ENCODE measurements at regions not wholly inside any gene's neighbourhood (a gene's known extent, or its start where the extent isn't known, plus 50 kb on each side); places are given as distances from the start of the nearest gene placed in this dataset.

- TF ChIP-seq CTCF (IDR thresholded peaks at IDR 0.05; ENCODE audit: control insufficient read depth, insufficient read depth, low read depth, low read length, missing control alignments): no peak
- no peak for DNase-seq (ENCODE audit: low read depth)
- no peak overlapping the region for H3K4me3 ChIP-seq (ENCODE audit: control insufficient read depth, low read depth, low read length)
These were observed 464.2 kb downstream of the MED13L start for GRCh38 chr12:115813256-115813655.

- H3K4me3 ChIP-seq (ENCODE audit: control insufficient read depth, low read depth, low read length): no peak overlapping the region
- DNase-seq (ENCODE audit: low read depth): no peak
- TF ChIP-seq CTCF (IDR thresholded peaks at IDR 0.05; ENCODE audit: control insufficient read depth, insufficient read depth, low read depth, low read length, missing control alignments): no peak
These were observed 465.6 kb downstream of the MED13L start for GRCh38 chr12:115811929-115812328.

- H3K4me3 ChIP-seq (ENCODE audit: control insufficient read depth, low read depth, low read length): no peak overlapping the region
These were observed 466.4 kb downstream of the MED13L start for GRCh38 chr12:115811045-115811444.

GRCh38 chr12:115810122-115810901, 467.2 kb downstream of the MED13L start:
- TF ChIP-seq CTCF (IDR thresholded peaks at IDR 0.05; ENCODE audit: control insufficient read depth, insufficient read depth, low read depth, low read length, missing control alignments): no peak
- DNase-seq (ENCODE audit: low read depth): no peak
- H3K4me3 ChIP-seq (ENCODE audit: control insufficient read depth, low read depth, low read length): no peak overlapping the region

More at GRCh38 chr12:115811045-115811444, 466.4 kb downstream of the MED13L start:
- no peak for TF ChIP-seq CTCF (IDR thresholded peaks at IDR 0.05; ENCODE audit: control insufficient read depth, insufficient read depth, low read depth, low read length, missing control alignments)
- DNase-seq (ENCODE audit: low read depth): no peak

- no peak for TF ChIP-seq CTCF (IDR thresholded peaks at IDR 0.05; ENCODE audit: control insufficient read depth, insufficient read depth, low read depth, low read length, missing control alignments)
- DNase-seq (ENCODE audit: low read depth): no peak
- no peak overlapping the region for H3K4me3 ChIP-seq (ENCODE audit: control insufficient read depth, low read depth, low read length)
These were observed 471.5 kb downstream of the MED13L start for GRCh38 chr12:115806000-115806399.

GRCh38 chr12:115802767-115803166, 474.7 kb downstream of the MED13L start:
- H3K4me3 ChIP-seq (ENCODE audit: control insufficient read depth, low read depth, low read length): no peak overlapping the region
- no peak for DNase-seq (ENCODE audit: low read depth)
- TF ChIP-seq CTCF (IDR thresholded peaks at IDR 0.05; ENCODE audit: control insufficient read depth, insufficient read depth, low read depth, low read length, missing control alignments): no peak
